Stomach (tissue), 4 donors: ENCODE measurements at regions not wholly inside any gene's neighbourhood (a gene's known extent, or its start where the extent isn't known, plus 50 kb on each side); places are given as distances from the start of the nearest gene placed in this dataset.

Experiments used
- CTCF ChIP-seq, 7 experiments: fragments of 450-650 bp in 4 of 7; fragments of 200-600 bp in 3 of 7; sonication (generic) in 3 of 7; IDR thresholded peaks; one replicate each; pipeline ENCODE4 v1.5.1; 2016 to 2019; ENCODE audit warnings: antibody characterized with exemption in 7 of 7, control low read depth in 2 of 7, mild to moderate bottlenecking in 1 of 7
- EP300 ChIP-seq: sonication (generic); formaldehyde crosslinking; IDR thresholded peaks from one replicate; pipeline ENCODE4 v1.6.1; 2017; ENCODE audit warnings: antibody characterized with exemption
- POLR2A ChIP-seq, 4 donors: fragments of 450-650 bp; IDR thresholded peaks; one replicate each; pipeline ENCODE4 v1.6.1; 2016; ENCODE audit warnings: antibody characterized with exemption in 4 of 4, control low read depth in 2 of 4, mild to moderate bottlenecking in 1 of 4, moderate library complexity in 1 of 4
- POLR2AphosphoS5 ChIP-seq, 3 donors: sonication (generic); formaldehyde crosslinking; IDR thresholded peaks; one replicate each; pipeline ENCODE4 v1.6.1; 2016; ENCODE audit warnings: antibody characterized with exemption in 3 of 3

- no peak for TF ChIP-seq CTCF (IDR thresholded peaks at IDR 0.05)
- no peak for TF ChIP-seq POLR2A (IDR thresholded peaks at IDR 0.05)
- TF ChIP-seq POLR2AphosphoS5 (IDR thresholded peaks at IDR 0.05): no peak
- TF ChIP-seq EP300: no peak
Measured at GRCh38 chr10:3904419-3904960, 119.5 kb upstream of the KLF6 start.
